WERI-Rb-1 (cell line): ENCODE measurements at regions not wholly inside any gene's neighbourhood (a gene's known extent, or its start where the extent isn't known, plus 50 kb on each side); places are given as distances from the start of the nearest gene placed in this dataset.

Experiments
- DNase-seq: peaks from one replicate; pipeline ENCODE4 v3.0.0-alpha.2; 2020
- H3K27ac ChIP-seq: fragments of 250-450 bp; sonication (Bioruptor Pico); 2 replicates; pipeline ENCODE4 v1.5.1; 2020; ENCODE audit warnings: mild to moderate bottlenecking, moderate library complexity
- H3K27me3 ChIP-seq: fragments of 250-450 bp; sonication (Bioruptor Pico); 2 replicates; pipeline ENCODE4 v1.5.1; 2021; ENCODE audit warnings: mild to moderate bottlenecking, low read depth, moderate library complexity; ENCODE audit not compliant: insufficient read depth, severe bottlenecking
- H3K36me3 ChIP-seq: fragments of 250-450 bp; sonication (Bioruptor Pico); 2 replicates; pipeline ENCODE4 v1.5.1; 2020; ENCODE audit warnings: mild to moderate bottlenecking, moderate library complexity
- H3K4me3 ChIP-seq: 2 replicates; pipeline ENCODE4 v1.5.1; 2011; ENCODE audit warnings: low read depth, mild to moderate bottlenecking, control low read depth, low read length
- H3K9me3 ChIP-seq: fragments of 250-450 bp; sonication (Bioruptor Pico); 2 replicates; pipeline ENCODE4 v1.5.1; 2021; ENCODE audit warnings: mild to moderate bottlenecking, moderate library complexity; ENCODE audit not compliant: severe bottlenecking
- TF ChIP-seq, protein P1 (sequence below): IDR thresholded peaks from 2 replicates; pipeline ENCODE4 v1.5.1; 2011; ENCODE audit warnings: low read depth, mild to moderate bottlenecking, control low read depth, inconsistent platforms, low read length

GRCh38 chr9:108662091-108662875, 193.5 kb downstream of the ACTL7B start:
- DNase-seq = no peak
- H3K36me3 ChIP-seq = peaks cover 25% of the 10 kb centered on the region
- no peaks in the 10 kb centered on the region for H3K27me3 ChIP-seq
- H3K9me3 ChIP-seq = peaks cover 21% of the 10 kb centered on the region
- TF ChIP-seq, protein P1, sequence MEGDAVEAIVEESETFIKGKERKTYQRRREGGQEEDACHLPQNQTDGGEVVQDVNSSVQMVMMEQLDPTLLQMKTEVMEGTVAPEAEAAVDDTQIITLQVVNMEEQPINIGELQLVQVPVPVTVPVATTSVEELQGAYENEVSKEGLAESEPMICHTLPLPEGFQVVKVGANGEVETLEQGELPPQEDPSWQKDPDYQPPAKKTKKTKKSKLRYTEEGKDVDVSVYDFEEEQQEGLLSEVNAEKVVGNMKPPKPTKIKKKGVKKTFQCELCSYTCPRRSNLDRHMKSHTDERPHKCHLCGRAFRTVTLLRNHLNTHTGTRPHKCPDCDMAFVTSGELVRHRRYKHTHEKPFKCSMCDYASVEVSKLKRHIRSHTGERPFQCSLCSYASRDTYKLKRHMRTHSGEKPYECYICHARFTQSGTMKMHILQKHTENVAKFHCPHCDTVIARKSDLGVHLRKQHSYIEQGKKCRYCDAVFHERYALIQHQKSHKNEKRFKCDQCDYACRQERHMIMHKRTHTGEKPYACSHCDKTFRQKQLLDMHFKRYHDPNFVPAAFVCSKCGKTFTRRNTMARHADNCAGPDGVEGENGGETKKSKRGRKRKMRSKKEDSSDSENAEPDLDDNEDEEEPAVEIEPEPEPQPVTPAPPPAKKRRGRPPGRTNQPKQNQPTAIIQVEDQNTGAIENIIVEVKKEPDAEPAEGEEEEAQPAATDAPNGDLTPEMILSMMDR = no peak
- H3K4me3 ChIP-seq = no peak overlapping the region
- no peak overlapping the region for H3K27ac ChIP-seq

- H3K27me3 ChIP-seq = no peaks in the 10 kb centered on the region
- H3K4me3 ChIP-seq = no peak overlapping the region
- H3K9me3 ChIP-seq = peaks cover 21% of the 10 kb centered on the region
- no peak overlapping the region for H3K27ac ChIP-seq
- TF ChIP-seq, protein P1 = no peak
- DNase-seq = no peak
- peaks cover 6% of the 10 kb centered on the region for H3K36me3 ChIP-seq
Observed at GRCh38 chr9:108656566-108656965, 199.2 kb downstream of the ACTL7B start.

DNA sequence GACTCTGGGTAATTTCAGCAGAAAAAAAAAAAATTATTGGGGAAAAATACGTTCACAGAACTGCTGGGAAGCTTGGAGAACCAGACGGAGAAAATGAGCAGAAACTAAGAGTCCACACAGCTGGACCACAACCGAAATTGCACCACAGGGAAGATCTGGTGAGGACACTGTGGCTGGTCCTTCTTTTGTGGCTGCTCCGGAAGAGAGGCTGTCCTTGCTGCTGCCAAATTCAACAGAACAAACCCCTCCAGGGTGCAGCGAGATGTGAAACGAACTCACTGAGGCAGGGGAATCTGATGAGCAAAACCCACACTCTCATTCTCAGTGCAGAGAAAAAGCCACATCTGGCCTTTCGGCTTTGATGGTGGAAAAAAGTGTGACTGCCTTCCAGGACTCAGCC, 200.0 kb downstream of the ACTL7B start:
- DNase-seq = no peak
- Histone ChIP-seq H3K4me3 (no peak overlapping the region), H3K9me3 (peaks cover 19% of the 10 kb centered on the region), H3K36me3 (peaks cover 3% of the 10 kb centered on the region; the same call in 1 of the 2 replicates), H3K27me3 (no peaks in the 10 kb centered on the region), H3K27ac (no peak overlapping the region)
- TF ChIP-seq, protein P1 = no peak

- H3K9me3 ChIP-seq = peaks cover 7% of the 10 kb centered on the region
- no peaks in the 10 kb centered on the region for H3K27me3 ChIP-seq
- TF ChIP-seq, protein P1 = no peak
- no peak overlapping the region for H3K27ac ChIP-seq
- no peak overlapping the region for H3K4me3 ChIP-seq
- H3K36me3 ChIP-seq = no peaks in the 10 kb centered on the region
- DNase-seq = no peak
Observed at GRCh38 chr9:108654566-108654965, 201.2 kb downstream of the ACTL7B start.

GRCh38 chr9:108652851-108653250, 202.9 kb downstream of the ACTL7B start:
- TF ChIP-seq, protein P1 = no peak
- no peak overlapping the region for H3K4me3 ChIP-seq
- H3K27ac ChIP-seq = no peak overlapping the region
- no peaks in the 10 kb centered on the region for H3K36me3 ChIP-seq
- no peak for DNase-seq
- no peaks in the 10 kb centered on the region for H3K9me3 ChIP-seq
- H3K27me3 ChIP-seq = no peaks in the 10 kb centered on the region

DNA sequence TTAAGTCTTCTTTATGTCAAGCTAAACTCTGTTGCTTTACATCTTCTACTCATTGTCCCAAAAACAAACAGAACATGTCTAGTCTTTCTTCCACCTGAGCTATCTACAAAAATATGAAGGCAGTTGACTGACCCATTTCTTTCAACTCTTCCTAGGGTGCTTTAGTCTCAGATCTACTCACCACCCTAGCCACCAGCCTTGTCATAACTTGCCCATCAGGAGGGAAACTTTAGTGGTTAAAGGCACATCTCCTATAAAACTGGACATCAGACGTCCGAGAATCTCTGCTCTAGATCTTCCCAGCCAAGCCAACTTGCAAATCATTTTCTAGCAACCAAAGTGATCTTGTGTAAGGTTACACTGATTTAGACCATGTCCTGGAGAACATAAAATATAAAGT, 205.0 kb downstream of the ACTL7B start:
- Histone ChIP-seq H3K9me3 (no peaks in the 10 kb centered on the region), H3K27ac (no peak overlapping the region), H3K27me3 (no peaks in the 10 kb centered on the region), H3K36me3 (peaks cover 5% of the 10 kb centered on the region; the same call in 1 of the 2 replicates), H3K4me3 (no peak overlapping the region)
- TF ChIP-seq, protein P1 = no peak
- DNase-seq = no peak
